Hepatocyte (in vitro differentiated cells): ENCODE measurements at regions not wholly inside any gene's neighbourhood (a gene's known extent, or its start where the extent isn't known, plus 50 kb on each side); places are given as distances from the start of the nearest gene placed in this dataset.

ENCODE experiments used
- CTCF ChIP-seq: fragments of 200-600 bp; sonication (generic); IDR thresholded peaks from 2 replicates; pipeline ENCODE4 v1.5.1; 2016; ENCODE audit warnings: antibody characterized with exemption, mild to moderate bottlenecking; ENCODE audit not compliant: poor library complexity
- EZH2 ChIP-seq: fragments of 200-600 bp; sonication (generic); IDR thresholded peaks from 2 replicates; pipeline ENCODE4 v1.6.1; 2016; ENCODE audit warnings: antibody characterized with exemption, mild to moderate bottlenecking, borderline replicate concordance

GRCh38 chrX:5054852-5055251 lies 1173.8 kb downstream of the NLGN4X start:
- TF ChIP-seq CTCF (no peak), EZH2 (no peak)
